GM21825 (cell line): ENCODE measurements at regions not wholly inside any gene's neighbourhood (a gene's known extent, or its start where the extent isn't known, plus 50 kb on each side); places are given as distances from the start of the nearest gene placed in this dataset.
A peak's percentile ranks its signal among the peaks of the same experiment; 100 is the strongest.

Source experiments
- ATAC-seq: cut with Tn5 transposase; IDR thresholded peaks from one replicate; pipeline ENCODE4 v1.9.1; 2021; ENCODE audit warnings: mild to moderate bottlenecking, moderate library complexity; ENCODE audit not compliant: unreplicated experiment

DNA sequence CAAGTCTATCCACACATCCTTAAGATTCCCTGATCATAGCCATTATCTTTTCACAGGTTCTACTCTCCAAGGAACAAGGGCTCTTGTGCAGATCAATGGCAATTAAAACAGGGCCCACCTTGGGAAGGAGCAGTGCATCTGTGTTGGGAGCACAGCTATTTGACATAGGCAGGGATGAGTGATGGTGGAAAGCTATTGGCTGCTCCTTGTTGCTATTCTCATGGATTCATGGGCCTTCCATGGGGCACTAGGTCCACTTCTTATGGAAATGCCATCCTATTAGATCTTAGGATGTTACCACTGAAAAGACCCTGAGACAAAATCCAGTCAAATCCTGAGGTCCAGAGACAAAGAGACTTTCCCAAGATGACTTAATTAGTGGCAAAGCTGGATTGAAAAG, 148.6 kb upstream of the MTNR1B start:
- ATAC-seq: no peak

DNA sequence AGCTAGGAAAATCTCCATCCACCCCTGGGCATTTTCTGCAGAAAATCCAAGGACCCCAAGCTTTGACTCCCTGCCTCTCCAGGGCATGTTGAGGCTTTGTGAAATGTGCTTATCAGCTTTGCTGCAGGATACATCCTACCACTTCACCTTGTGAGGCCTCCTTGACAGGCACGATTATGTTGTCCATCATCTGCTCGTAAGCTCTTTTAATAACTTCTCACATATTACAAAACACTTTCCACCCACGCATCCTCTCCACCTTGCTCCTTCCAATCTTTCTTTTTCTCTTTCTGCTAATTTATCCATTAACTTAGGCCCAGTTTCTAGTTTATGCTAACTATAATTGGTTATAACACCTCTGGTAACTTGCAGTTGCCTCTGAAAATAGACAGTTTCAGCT, 147.0 kb upstream of the MTNR1B start:
- ATAC-seq: no peak

DNA sequence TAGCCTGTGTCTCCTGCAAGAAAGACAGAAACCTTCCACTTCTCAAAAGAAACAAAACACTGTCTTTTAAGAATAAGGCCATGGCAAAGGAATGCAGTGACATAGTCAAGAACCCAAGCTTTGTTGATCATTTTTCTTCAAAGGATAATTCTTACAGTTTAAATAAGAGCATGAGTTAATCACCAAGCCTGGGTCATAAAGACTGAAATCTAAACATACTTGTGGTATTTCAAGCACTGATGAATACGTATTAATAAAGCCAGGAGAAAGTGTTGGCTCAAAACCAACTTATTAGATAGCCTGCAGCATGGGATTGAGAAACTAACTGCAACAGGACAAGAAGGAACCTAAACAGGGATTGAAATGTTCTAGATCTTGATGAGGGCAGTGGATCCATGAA, 143.3 kb upstream of the MTNR1B start:
- ATAC-seq: no peak

DNA sequence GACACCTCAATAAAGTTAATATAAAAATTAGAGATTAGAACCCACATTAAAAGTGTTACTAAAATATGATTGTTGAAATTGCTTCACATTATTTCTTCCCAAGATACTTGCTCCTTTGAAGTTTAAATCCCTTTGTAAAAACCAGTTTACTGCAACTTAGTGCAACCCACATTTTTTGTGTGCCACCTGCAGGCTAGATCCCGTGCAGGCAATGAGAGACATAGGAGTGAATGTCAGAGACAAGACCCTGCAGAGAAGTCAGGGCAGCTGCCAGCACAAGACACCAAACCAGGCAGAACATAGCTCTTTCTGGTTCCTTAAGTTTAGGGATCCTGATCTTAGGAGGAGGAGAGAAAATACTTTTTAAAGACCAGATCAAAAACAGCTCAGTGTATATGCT, 142.8 kb upstream of the MTNR1B start:
- no peak for ATAC-seq

DNA sequence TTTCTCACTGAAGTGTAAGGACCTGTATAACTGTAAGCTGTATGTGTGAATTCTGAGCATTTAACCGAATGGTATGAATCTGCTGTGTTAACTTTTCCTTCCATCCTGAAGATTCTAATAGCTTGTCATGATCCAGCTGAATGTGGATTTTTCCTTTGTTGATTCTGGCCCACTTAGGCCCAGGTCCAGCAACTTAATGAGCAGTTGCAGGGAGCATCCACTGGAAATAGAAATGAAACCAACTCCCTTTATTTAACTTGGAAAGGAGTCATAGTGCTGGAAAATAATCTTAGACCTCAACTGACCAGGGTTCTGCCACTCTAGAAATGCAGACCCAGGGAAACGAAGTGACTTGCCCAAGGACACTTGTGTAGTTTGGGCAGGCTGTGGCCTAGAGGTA, 142.3 kb upstream of the MTNR1B start:
- no peak for ATAC-seq

DNA sequence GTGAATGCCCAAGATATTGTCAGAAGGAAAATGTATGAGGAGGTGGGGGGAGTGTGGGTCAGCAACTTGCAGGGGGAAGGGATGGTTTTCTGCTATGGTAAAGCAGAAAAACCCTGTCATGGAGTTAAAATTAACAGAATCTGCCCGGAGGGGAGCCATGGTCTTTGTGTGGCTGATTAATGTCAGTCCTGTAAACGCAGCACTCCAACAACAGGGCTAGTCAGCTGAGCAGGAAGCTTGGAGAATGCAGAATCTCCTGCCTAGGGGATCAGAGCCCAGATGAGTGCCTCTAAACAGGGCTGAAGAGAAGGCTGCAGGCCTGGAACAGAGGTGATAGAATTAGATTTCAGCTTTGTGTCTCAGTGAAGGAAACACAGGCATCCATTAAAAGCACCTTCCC, 140.9 kb upstream of the MTNR1B start:
- ATAC-seq: no peak

DNA sequence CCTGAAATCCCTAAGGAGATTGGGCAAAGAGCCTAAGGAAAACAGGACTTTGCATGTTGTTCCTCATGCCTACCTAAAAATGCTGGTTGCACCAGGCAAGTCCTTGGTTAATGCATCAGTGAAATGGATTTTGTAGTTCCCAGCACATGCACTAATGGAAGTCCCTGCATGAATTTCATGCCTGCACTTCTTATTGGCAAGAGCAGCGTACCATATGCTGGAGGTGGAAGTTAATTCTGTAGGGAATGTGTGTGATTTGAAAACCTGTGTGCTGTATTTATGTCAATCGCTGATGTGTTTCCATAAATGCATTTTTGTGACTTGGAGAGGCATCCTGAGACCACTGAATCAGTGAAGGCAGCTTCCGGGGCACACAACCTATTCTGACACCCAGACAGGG, 140.3 kb upstream of the MTNR1B start:
- ATAC-seq: no peak

DNA sequence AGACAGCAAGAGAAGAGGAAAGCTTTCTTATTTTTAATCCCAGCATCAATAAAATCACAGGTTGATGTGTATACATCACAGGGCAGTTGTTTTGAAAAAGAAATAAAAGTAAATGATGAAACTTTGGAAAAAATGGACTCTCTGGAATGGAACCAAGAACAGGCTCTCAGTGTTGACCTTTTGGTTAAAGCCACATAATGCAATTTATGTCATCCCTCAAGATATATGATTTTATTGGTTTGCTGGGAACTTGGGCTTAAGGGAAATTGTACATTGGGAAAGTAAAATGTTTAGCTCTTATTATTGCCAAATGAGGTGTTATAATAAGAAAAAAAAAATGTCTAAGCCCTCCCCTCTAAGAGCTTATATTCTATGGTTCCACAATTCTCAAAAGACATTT, 139.8 kb upstream of the MTNR1B start:
- no peak for ATAC-seq

DNA sequence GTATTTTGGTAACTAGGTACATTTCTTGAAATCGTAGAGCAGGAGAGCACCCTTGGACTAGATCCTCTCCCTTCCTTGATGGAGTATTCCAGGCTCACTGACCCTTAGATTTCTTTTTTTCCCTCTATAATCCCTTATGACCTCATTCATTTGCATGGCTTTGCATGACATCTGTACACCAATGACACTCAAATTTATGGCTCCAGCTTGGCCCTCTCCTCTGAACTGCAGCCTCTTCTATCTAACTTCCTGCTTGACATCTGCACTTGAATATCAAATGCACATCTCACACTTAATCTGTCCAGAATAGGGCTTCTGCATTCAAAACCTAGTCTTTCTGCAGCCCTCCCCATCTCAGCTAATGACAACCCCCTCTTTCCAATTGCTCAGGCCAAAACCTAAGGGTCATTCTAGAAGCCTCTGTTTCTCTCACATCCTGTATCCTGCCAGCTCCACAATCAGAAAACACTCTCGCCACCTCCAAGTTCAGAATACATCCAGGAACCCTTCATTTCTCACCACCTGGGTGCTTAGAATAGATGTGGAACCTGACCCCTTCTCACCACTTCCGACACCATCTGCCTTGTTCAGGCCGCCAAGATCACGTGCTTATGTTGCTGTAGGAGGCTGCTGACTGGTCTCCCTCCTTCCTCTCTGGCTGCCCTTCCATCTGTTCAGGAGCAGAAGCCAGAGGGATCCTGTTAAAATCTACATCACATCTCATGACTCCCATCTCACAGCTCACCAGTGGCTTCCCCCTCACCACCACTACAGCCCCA, 138.9 kb upstream of the MTNR1B start:
- ATAC-seq: peak; percentile 70

DNA sequence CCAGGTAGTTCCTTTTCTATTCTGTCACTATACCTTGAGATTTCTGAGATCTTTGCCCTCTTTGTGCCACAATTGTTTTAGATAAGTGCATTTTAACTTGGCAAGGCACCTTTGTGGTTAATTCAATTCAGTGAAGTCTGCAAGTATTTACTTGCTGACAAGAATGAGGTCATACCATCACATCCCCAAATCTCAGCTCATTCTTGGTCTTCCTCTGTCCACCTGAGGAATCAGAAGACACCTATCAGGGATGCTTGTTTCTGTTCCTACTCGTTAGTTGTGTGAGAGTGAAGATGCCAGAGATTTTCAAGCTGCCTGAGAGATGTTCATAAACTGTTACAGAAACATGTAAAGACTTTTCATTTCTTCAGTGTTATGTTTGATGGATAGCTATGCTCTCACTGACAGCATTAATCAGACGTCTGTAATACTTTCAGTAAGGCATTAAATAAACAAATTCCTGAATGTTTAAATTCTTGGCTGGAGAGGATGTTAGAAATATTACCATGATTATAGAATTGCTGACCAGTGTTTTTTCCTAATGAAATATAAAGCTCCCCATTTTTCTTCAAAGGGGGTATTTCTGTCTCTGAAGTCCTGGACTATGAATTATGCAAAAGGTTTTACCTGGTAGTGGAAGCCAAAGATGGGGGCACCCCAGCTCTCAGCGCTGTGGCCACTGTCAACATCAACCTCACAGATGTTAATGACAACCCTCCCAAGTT, 135.0 kb upstream of the MTNR1B start:
- ATAC-seq: no peak

DNA sequence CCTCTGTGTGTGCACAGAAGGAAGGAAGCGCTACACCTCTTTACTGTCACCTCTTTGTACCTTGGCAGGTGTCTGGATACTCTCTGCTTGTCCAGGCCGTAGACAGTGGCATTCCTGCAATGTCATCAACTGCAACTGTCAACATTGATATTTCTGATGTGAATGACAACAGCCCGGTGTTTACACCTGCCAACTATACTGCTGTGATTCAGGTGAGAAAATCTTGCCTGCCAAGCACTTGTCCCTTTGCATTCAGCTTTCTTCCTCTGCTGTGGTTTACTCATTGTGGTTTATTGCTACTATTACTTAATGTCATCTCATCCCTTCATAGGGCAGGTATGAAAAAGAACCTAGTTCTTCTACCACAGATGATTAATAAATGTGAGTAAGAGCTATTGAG, 131.9 kb upstream of the MTNR1B start:
- ATAC-seq: no peak

DNA sequence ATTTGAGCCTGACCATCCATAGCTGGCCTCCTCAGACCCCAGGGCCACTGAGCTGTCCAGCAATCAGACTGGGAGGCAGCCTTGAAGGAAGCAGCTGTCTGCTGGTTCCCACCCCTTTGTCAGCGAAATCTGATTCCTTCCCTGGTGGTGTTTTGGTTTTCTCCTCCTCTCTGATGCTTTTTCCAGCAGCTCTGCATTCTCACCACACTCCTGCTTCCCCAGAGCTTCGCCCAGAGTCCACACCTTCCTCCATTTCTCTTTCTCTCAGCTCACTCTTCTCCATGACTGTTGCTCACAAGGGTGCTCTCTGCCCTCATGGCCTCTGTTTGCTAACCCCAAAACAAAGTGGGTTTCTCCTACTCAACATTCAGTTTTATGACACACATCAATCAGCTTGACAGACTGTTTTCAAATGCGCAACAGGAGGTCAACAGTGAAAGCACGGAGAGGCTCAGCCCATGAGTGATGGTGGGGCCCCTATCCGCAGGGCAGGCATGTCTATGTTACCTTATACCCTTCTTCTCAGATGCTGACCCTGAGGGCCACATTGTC, 130.6 kb upstream of the MTNR1B start:
- no peak for ATAC-seq

DNA sequence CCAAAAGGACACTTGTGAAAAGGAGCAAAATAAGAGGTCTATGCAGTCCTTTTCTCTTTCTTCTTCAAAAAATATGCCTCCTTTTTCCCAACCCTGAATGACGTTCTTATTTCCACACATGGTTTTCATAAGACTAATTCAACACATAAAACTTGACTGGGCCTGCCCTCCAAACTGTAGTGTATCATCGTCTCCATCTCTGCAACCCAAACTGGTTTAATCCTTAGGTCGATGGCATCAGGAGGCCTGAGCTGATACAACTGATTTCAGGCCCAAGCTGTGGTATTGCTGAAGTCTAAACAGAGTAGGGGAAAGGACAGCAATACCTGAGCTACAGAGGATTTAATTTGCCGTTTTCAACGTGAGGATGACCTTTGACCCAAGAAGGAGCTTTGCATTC, 130.0 kb upstream of the MTNR1B start:
- no peak for ATAC-seq

DNA sequence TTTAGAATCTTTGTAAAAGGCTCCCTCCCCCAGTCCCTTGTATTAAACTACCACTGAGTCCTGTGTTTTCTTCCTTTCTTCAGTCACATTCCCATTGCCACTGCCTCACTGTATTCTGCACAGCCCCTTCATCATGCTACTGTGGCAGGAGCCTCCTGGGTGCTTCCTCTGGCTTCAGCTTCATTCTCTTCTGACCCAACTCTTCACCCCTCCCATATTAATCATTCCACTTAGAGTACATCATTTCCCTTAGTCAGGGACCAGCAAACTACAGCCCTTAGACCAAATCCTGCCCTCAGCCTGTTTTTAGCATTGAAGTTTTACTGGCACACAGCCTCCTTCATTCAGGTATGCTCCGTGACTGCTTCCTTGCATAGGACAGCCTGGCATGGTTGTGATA, 127.7 kb upstream of the MTNR1B start:
- no peak for ATAC-seq

DNA sequence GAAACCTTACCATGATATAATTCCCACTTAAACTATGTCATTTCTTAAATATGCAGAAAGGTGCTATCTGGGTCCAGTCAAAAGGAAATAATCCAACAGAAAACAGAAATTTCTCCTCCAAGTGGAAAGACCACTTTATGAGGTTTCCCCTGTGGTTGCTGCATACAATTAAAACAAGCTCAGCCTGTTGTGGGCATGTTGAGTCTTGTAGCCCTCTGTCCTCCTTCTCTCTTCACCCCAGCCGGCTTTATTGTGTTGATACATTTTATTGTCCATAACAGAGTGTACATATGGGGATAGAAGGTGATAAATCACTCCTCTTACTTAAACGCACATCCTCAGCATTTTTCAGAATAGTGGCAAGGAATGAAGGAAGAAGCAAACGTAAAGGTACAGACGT, 126.0 kb upstream of the MTNR1B start:
- ATAC-seq: no peak

DNA sequence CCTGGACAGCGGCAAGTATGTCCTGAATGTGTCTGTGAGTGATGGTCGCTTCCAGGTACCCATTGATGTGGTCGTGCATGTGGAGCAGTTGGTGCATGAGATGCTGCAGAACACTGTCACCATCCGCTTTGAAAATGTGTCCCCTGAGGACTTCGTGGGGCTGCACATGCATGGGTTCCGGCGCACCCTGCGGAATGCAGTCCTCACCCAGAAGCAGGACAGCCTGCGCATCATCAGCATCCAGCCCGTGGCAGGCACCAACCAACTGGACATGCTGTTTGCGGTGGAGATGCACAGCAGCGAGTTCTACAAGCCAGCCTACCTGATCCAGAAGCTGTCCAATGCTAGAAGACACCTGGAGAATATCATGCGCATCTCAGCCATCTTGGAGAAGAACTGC, 125.3 kb upstream of the MTNR1B start:
- ATAC-seq: no peak

DNA sequence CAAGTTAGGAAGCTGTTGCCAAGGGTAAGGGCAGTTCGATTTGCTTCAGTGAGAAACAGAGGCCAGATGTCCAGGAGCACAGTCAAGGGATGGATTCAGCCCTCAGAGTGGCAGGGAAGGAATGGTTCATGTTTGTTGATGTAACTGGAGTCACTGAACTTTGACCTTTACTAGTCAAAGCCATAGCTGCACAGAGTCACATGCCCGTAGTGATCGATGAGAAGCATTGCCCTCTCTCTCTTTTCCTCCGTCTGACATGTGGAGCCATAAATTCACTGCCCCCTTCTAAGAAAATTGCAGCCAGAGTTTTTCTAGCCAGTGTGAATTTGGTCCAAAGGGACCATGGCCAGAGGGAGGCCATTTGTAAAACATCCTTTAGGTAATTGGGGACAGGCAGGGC, 124.1 kb upstream of the MTNR1B start:
- no peak for ATAC-seq

DNA sequence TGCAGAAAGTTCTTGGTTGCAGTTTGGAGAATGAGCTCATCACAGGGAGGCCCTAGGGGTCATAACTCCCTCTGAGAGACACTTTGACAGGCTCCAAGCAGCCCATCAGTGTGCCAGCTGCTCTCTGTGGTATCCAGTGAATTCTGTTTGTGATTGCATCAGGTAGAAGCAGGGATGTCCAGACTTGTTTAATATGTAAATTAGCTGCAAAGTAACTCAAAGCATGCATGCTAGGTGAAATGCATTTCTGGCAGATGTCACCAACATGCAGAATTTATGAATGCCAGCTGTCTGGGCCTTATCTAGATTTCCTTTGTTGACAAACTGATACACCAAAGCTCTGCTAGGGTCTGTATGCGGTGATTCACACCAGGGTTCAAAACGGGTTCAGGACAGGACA, 123.6 kb upstream of the MTNR1B start:
- no peak for ATAC-seq

DNA sequence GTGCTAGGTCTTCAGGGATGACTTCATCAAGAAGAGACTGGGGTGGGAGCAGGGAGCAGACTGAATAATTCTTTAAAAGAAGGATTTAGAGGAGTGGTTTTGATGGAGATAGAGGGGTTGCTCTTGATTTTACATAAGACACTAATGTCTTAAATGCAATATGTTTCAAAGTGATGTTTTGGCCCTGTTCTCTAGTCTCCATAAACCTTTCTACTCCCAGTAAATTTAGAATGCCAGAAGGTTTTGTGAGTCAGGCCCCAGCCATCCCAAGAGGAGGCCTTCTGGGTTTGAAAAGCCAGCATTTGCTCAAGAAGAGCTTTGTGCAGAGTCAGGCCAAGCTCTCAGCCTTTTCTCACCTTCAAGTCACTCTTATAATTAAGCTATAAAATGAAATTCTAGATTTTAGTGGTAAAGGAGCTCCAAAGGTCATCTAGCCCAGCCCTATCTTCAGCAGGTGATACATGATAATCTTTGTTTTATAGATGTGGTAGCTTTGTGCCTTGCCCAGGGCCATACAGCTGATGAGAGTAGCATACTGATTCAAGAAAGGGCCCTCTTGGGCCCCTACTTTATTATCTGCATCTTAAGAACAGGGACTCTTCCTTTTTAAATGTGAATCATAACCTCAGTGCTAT, 122.8 kb upstream of the MTNR1B start:
- no peak for ATAC-seq

DNA sequence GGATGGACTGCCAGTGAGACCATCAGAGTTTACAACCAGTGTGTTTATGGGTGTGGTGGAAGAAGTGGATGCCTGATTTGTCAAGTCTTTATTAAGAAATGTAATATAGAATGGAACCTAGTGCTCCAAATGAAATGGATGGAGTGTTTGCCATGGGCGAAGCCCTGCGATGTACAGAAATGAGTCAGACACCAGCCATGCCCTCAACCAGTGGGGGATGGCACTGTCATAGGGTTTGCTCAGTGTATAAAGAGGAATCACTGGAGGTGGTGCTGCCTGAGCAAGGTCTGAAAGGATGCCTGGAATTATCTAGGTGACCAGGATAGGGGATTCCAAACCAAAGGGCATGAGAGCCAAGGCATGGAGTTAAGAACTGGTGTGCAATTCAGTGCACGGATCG, 120.9 kb upstream of the MTNR1B start:
- no peak for ATAC-seq

DNA sequence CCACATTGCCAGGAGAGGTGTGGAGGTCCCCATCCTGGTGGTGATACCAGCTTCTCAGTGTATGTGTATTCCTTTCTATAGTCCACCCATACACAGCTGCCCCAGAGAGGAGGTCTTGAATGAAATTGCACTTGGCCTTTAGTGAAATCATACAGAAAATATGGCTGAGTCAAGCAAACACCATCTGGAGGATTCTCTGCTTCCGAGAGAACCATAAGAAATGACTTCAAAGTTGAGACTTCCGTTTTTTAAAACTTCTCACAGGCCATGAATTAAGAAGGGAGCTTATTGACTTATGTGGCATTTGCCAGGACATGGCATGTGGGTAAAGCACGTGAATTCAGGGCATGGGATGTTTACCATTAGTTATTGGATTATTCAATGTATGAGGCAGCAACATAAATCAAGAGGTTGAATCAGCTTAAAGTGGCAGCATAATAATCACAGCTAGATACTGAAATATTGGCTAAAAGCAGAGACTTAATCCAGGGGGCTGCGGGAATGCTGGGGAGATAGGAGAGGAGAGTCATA, 119.1 kb upstream of the MTNR1B start:
- no peak for ATAC-seq

DNA sequence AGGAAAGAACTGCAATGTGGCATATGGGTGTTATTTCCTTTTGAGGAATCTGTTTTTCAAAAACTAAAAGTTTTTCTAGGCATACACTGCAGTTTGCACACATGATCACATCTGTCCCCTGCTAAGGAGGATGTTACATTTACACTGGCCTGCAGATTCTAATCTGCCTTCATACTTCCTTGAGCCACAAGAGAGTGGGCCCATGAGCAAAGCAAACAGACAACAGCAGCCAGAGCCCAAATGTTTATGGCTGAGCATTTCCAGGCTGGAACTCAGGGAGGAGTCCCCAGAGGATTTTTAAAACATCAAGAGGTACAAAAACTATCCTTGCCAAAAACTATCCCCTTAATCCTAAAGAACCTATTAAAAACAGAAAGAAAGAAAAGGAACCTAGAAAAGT, 117.2 kb upstream of the MTNR1B start:
- no peak for ATAC-seq
